NCI-H524 (cell line): ENCODE measurements at regions not wholly inside any gene's neighbourhood (a gene's known extent, or its start where the extent isn't known, plus 50 kb on each side); places are given as distances from the start of the nearest gene placed in this dataset.

ENCODE experiments used
- DNase-seq, 2 experiments: peaks; one replicate each; lab custom pipeline; 2025; lab: John Stamatoyannopoulos, UW

- peak in 1 of 2 experiments; percentile 28 for DNase-seq
Observed at GRCh38 chr4:89363786-89364185, 56.2 kb upstream of the GPRIN3 start.

- DNase-seq: no peak
Observed at GRCh38 chr4:89358935-89359638, 51.5 kb upstream of the GPRIN3 start.

- no peak for DNase-seq
Observed at GRCh38 chr4:89357787-89358186, 50.2 kb upstream of the GPRIN3 start.
